ENCODE measurements at regions not wholly inside any gene's neighbourhood (a gene's known extent, or its start where the extent isn't known, plus 50 kb on each side); places are given as distances from the start of the nearest gene placed in this dataset.

- Histone ChIP-seq H3K27ac (no peak overlapping the region), H3K36me3 (ENCODE audit: insufficient read depth, low read length) (no peaks in the 10 kb centered on the region), H3K9ac (ENCODE audit: insufficient read length) (no peak overlapping the region), H3K9me3 (ENCODE audit: low read depth, low read length) (no peaks in the 10 kb centered on the region), H3K4me3 (no peak overlapping the region)
- TF ChIP-seq POLR2AphosphoS5 (IDR thresholded peaks at IDR 0.05; ENCODE audit: borderline replicate concordance, low read depth, low read length): no peak
- no peak for TF ChIP-seq FOXP2 (optimal IDR thresholded peaks at IDR 0.05; ENCODE audit: control extremely low read depth, extremely low read length, insufficient read depth)
- TF ChIP-seq EZH2 (IDR thresholded peaks at IDR 0.05): no peak
- no peak for DNase-seq (ENCODE audit: low read depth, low spot score)
These were observed 303.5 kb upstream of the SPOCK3 start for GRCh38 chr4:167537761-167538160.

- Histone ChIP-seq H3K4me3 (no peak overlapping the region), H3K36me3 (ENCODE audit: insufficient read depth, low read length) (no peaks in the 10 kb centered on the region), H3K27ac (no peak overlapping the region), H3K9me3 (ENCODE audit: low read depth, low read length) (no peaks in the 10 kb centered on the region), H3K9ac (ENCODE audit: insufficient read length) (no peak overlapping the region)
- DNase-seq (ENCODE audit: low read depth, low spot score): no peak
- TF ChIP-seq POLR2AphosphoS5 (IDR thresholded peaks at IDR 0.05; ENCODE audit: borderline replicate concordance, low read depth, low read length): no peak
- no peak for TF ChIP-seq EZH2 (IDR thresholded peaks at IDR 0.05)
- TF ChIP-seq FOXP2 (optimal IDR thresholded peaks at IDR 0.05; ENCODE audit: control extremely low read depth, extremely low read length, insufficient read depth): no peak
These were observed 307.0 kb upstream of the SPOCK3 start for GRCh38 chr4:167541286-167541685.

- no peak for DNase-seq (ENCODE audit: low read depth, low spot score)
- H3K27ac ChIP-seq: no peak overlapping the region
- no peaks in the 10 kb centered on the region for H3K36me3 ChIP-seq (ENCODE audit: insufficient read depth, low read length)
- H3K9ac ChIP-seq (ENCODE audit: insufficient read length): no peak overlapping the region
- TF ChIP-seq POLR2AphosphoS5 (IDR thresholded peaks at IDR 0.05; ENCODE audit: borderline replicate concordance, low read depth, low read length): no peak
- TF ChIP-seq FOXP2 (optimal IDR thresholded peaks at IDR 0.05; ENCODE audit: control extremely low read depth, extremely low read length, insufficient read depth): no peak
- no peak for TF ChIP-seq EZH2 (IDR thresholded peaks at IDR 0.05)
- no peaks in the 10 kb centered on the region for H3K9me3 ChIP-seq (ENCODE audit: low read depth, low read length)
- no peak overlapping the region for H3K4me3 ChIP-seq
These were observed 310.1 kb upstream of the SPOCK3 start for GRCh38 chr4:167544391-167544790.

- no peak overlapping the region for H3K27ac ChIP-seq
These were observed 315.7 kb upstream of the SPOCK3 start for GRCh38 chr4:167550021-167550420.

GRCh38 chr4:167555338-167556022, 321.2 kb upstream of the SPOCK3 start:
- Histone ChIP-seq H3K36me3 (ENCODE audit: insufficient read depth, low read length) (no peaks in the 10 kb centered on the region), H3K27ac (no peak overlapping the region), H3K9ac (ENCODE audit: insufficient read length) (no peak overlapping the region), H3K4me3 (no peak overlapping the region), H3K9me3 (ENCODE audit: low read depth, low read length) (no peaks in the 10 kb centered on the region)
- TF ChIP-seq POLR2AphosphoS5 (IDR thresholded peaks at IDR 0.05; ENCODE audit: borderline replicate concordance, low read depth, low read length) (no peak), FOXP2 (optimal IDR thresholded peaks at IDR 0.05; ENCODE audit: control extremely low read depth, extremely low read length, insufficient read depth) (no peak), EZH2 (IDR thresholded peaks at IDR 0.05) (no peak)
- DNase-seq (ENCODE audit: low read depth, low spot score): no peak

More at GRCh38 chr4:167550021-167550420, 315.7 kb upstream of the SPOCK3 start:
- Histone ChIP-seq H3K4me3 (no peak overlapping the region), H3K36me3 (ENCODE audit: insufficient read depth, low read length) (no peaks in the 10 kb centered on the region), H3K9me3 (ENCODE audit: low read depth, low read length) (no peaks in the 10 kb centered on the region), H3K9ac (ENCODE audit: insufficient read length) (no peak overlapping the region)
- TF ChIP-seq EZH2 (IDR thresholded peaks at IDR 0.05) (no peak), POLR2AphosphoS5 (IDR thresholded peaks at IDR 0.05; ENCODE audit: borderline replicate concordance, low read depth, low read length) (no peak), FOXP2 (optimal IDR thresholded peaks at IDR 0.05; ENCODE audit: control extremely low read depth, extremely low read length, insufficient read depth) (no peak)
- no peak for DNase-seq (ENCODE audit: low read depth, low spot score)

- no peaks in the 10 kb centered on the region for H3K36me3 ChIP-seq (ENCODE audit: insufficient read depth, low read length)
- H3K27ac ChIP-seq: no peak overlapping the region
- no peak overlapping the region for H3K9ac ChIP-seq (ENCODE audit: insufficient read length)
- TF ChIP-seq EZH2 (IDR thresholded peaks at IDR 0.05): no peak
- no peak for TF ChIP-seq FOXP2 (optimal IDR thresholded peaks at IDR 0.05; ENCODE audit: control extremely low read depth, extremely low read length, insufficient read depth)
- TF ChIP-seq POLR2AphosphoS5 (IDR thresholded peaks at IDR 0.05; ENCODE audit: borderline replicate concordance, low read depth, low read length): no peak
- no peak for DNase-seq (ENCODE audit: low read depth, low spot score)
- no peaks in the 10 kb centered on the region for H3K9me3 ChIP-seq (ENCODE audit: low read depth, low read length)
- no peak overlapping the region for H3K4me3 ChIP-seq
These were observed 344.6 kb upstream of the SPOCK3 start for GRCh38 chr4:167578906-167579305.

- Histone ChIP-seq H3K4me3 (no peak overlapping the region), H3K9me3 (ENCODE audit: low read depth, low read length) (no peaks in the 10 kb centered on the region), H3K9ac (ENCODE audit: insufficient read length) (no peak overlapping the region), H3K36me3 (ENCODE audit: insufficient read depth, low read length) (no peaks in the 10 kb centered on the region), H3K27ac (no peak overlapping the region)
- TF ChIP-seq POLR2AphosphoS5 (IDR thresholded peaks at IDR 0.05; ENCODE audit: borderline replicate concordance, low read depth, low read length) (no peak), EZH2 (IDR thresholded peaks at IDR 0.05) (no peak), FOXP2 (optimal IDR thresholded peaks at IDR 0.05; ENCODE audit: control extremely low read depth, extremely low read length, insufficient read depth) (no peak)
- DNase-seq (ENCODE audit: low read depth, low spot score): no peak
These were observed 347.2 kb upstream of the SPOCK3 start for GRCh38 chr4:167581449-167581965.

GRCh38 chr4:167587361-167587760, 353.1 kb upstream of the SPOCK3 start:
- TF ChIP-seq FOXP2 (optimal IDR thresholded peaks at IDR 0.05; ENCODE audit: control extremely low read depth, extremely low read length, insufficient read depth): no peak
- H3K9me3 ChIP-seq (ENCODE audit: low read depth, low read length): no peaks in the 10 kb centered on the region
- no peak overlapping the region for H3K4me3 ChIP-seq
- no peak overlapping the region for H3K9ac ChIP-seq (ENCODE audit: insufficient read length)
- no peaks in the 10 kb centered on the region for H3K36me3 ChIP-seq (ENCODE audit: insufficient read depth, low read length)
- no peak overlapping the region for H3K27ac ChIP-seq
- no peak for DNase-seq (ENCODE audit: low read depth, low spot score)

GRCh38 chr4:167595898-167596297, 361.6 kb upstream of the SPOCK3 start:
- TF ChIP-seq POLR2AphosphoS5 (IDR thresholded peaks at IDR 0.05; ENCODE audit: borderline replicate concordance, low read depth, low read length) (no peak), FOXP2 (optimal IDR thresholded peaks at IDR 0.05; ENCODE audit: control extremely low read depth, extremely low read length, insufficient read depth) (no peak), EZH2 (IDR thresholded peaks at IDR 0.05) (no peak)
- Histone ChIP-seq H3K9ac (ENCODE audit: insufficient read length) (no peak overlapping the region), H3K9me3 (ENCODE audit: low read depth, low read length) (no peaks in the 10 kb centered on the region), H3K4me3 (no peak overlapping the region), H3K27ac (no peak overlapping the region), H3K36me3 (ENCODE audit: insufficient read depth, low read length) (no peaks in the 10 kb centered on the region)
- no peak for DNase-seq (ENCODE audit: low read depth, low spot score)
